H9 (cell line): ENCODE measurements at regions not wholly inside any gene's neighbourhood (a gene's known extent, or its start where the extent isn't known, plus 50 kb on each side); places are given as distances from the start of the nearest gene placed in this dataset.

Experiments
- DNase-seq: peaks from one replicate; pipeline ENCODE4 v3.0.0-alpha.2; 2017
- H2AFZ ChIP-seq: one replicate; pipeline ENCODE4 v1.6.1; 2013; ENCODE audit warnings: mild to moderate bottlenecking, low read length, control low read depth, moderate library complexity
- H2AK5ac ChIP-seq: 2 replicates; pipeline ENCODE4 v1.6.1; 2013; ENCODE audit warnings: low read length, control low read depth, mixed read lengths; ENCODE audit not compliant: insufficient read length
- H2BK120ac ChIP-seq: one replicate; pipeline ENCODE4 v1.6.1; 2013; ENCODE audit warnings: low read depth, mild to moderate bottlenecking, low read length, control low read depth, inconsistent platforms; ENCODE audit not compliant: poor library complexity, severe bottlenecking
- H2BK12ac ChIP-seq: 2 replicates; pipeline ENCODE4 v1.6.1; 2013; ENCODE audit warnings: low read length, control low read depth, mixed read lengths, low read depth; ENCODE audit not compliant: insufficient read length
- H2BK15ac ChIP-seq: 2 replicates; pipeline ENCODE4 v1.6.1; 2013; ENCODE audit warnings: low read depth, low read length, control low read depth
- H2BK20ac ChIP-seq: one replicate; pipeline ENCODE4 v1.6.1; 2013; ENCODE audit warnings: low read depth, mild to moderate bottlenecking, low read length, control low read depth, inconsistent platforms; ENCODE audit not compliant: poor library complexity, severe bottlenecking
- H2BK5ac ChIP-seq: 2 replicates; pipeline ENCODE4 v1.6.1; 2013; ENCODE audit warnings: low read length, control low read depth, mixed read lengths; ENCODE audit not compliant: insufficient read length
- H3K14ac ChIP-seq: 2 replicates; pipeline ENCODE4 v1.6.1; 2013; ENCODE audit warnings: low read length, control low read depth; ENCODE audit not compliant: insufficient read depth
- H3K18ac ChIP-seq: 2 replicates; pipeline ENCODE4 v1.6.1; 2013; ENCODE audit warnings: low read depth, mild to moderate bottlenecking, mixed read lengths, low read length, control low read depth; ENCODE audit not compliant: insufficient read length
- H3K23ac ChIP-seq: 2 replicates; pipeline ENCODE4 v1.6.1; 2013; ENCODE audit warnings: low read length, control low read depth, mixed read lengths, low read depth; ENCODE audit not compliant: insufficient read length
- H3K23me2 ChIP-seq: 2 replicates; pipeline ENCODE4 v1.6.1; 2013; ENCODE audit warnings: low read depth, mild to moderate bottlenecking, mixed read lengths, low read length, control low read depth; ENCODE audit not compliant: insufficient read length, poor library complexity, severe bottlenecking
- H3K27ac ChIP-seq: 2 replicates; pipeline ENCODE4 v1.5.1; 2013; ENCODE audit warnings: low read length, control low read depth, mixed read lengths, low read depth; ENCODE audit not compliant: insufficient read length
- H3K27me3 ChIP-seq: 2 replicates; pipeline ENCODE4 v1.6.1; 2013; ENCODE audit warnings: low read length, control low read depth, inconsistent platforms; ENCODE audit not compliant: insufficient read depth
- H3K4ac ChIP-seq: 2 replicates; pipeline ENCODE4 v1.6.1; 2013; ENCODE audit warnings: low read depth, mild to moderate bottlenecking, control low read depth, inconsistent platforms, low read length, moderate library complexity
- H3K4me1 ChIP-seq: 2 replicates; pipeline ENCODE4 v1.6.1; 2013; ENCODE audit warnings: low read length, control low read depth, inconsistent platforms; ENCODE audit not compliant: insufficient read depth
- H3K4me2 ChIP-seq: 2 replicates; pipeline ENCODE4 v1.6.1; 2013; ENCODE audit warnings: low read length, control low read depth, mixed read lengths; ENCODE audit not compliant: insufficient read length, insufficient read depth
- H3K56ac ChIP-seq: 2 replicates; pipeline ENCODE4 v1.6.1; 2013; ENCODE audit warnings: low read depth, mild to moderate bottlenecking, mixed read lengths, low read length, control low read depth; ENCODE audit not compliant: insufficient read length
- H3K79me1 ChIP-seq: 2 replicates; pipeline ENCODE4 v1.6.1; 2013; ENCODE audit warnings: low read depth, mild to moderate bottlenecking, moderate library complexity, low read length, control low read depth, inconsistent platforms; ENCODE audit not compliant: insufficient read depth, poor library complexity, severe bottlenecking
- H3K79me2 ChIP-seq: 2 replicates; pipeline ENCODE4 v1.6.1; 2013; ENCODE audit warnings: low read length, control low read depth, inconsistent platforms; ENCODE audit not compliant: insufficient read depth
- H3K9ac ChIP-seq: 2 replicates; pipeline ENCODE4 v1.6.1; 2013; ENCODE audit warnings: low read length, control low read depth, mixed read lengths; ENCODE audit not compliant: insufficient read length; ENCODE audit errors: extremely low read depth
- H3K9me3 ChIP-seq: one replicate; pipeline ENCODE4 v1.6.1; 2013; ENCODE audit warnings: low read depth, low read length, inconsistent platforms; ENCODE audit not compliant: control insufficient read depth
- H3T11ph ChIP-seq: one replicate; pipeline ENCODE4 v1.6.1; 2013; ENCODE audit warnings: mild to moderate bottlenecking, low read length, control low read depth, inconsistent platforms
- H4K20me1 ChIP-seq: one replicate; pipeline ENCODE4 v1.6.1; 2013; ENCODE audit not compliant: control insufficient read depth, insufficient read length, insufficient read depth
- H4K5ac ChIP-seq: 2 replicates; pipeline ENCODE4 v1.6.1; 2013; ENCODE audit warnings: low read depth, mild to moderate bottlenecking, mixed read lengths, low read length, control low read depth; ENCODE audit not compliant: insufficient read length
- H4K8ac ChIP-seq: replicated peaks from 2 replicates; pipeline ENCODE4 v1.6.1; 2013; ENCODE audit warnings: low read length, control low read depth, mixed read lengths, low read depth; ENCODE audit not compliant: insufficient read length
- H4K91ac ChIP-seq: 2 replicates; pipeline ENCODE4 v1.6.1; 2013; ENCODE audit warnings: low read depth, mild to moderate bottlenecking, moderate library complexity, mixed read lengths, low read length, control low read depth; ENCODE audit not compliant: insufficient read length
- H3K27ac Mint-ChIP-seq, 3 experiments: 2 replicates in 2 of 3; 3 replicates in 1 of 3; pipeline ENCODE4 v1.8.0; 2020 to 2021; ENCODE audit warnings: mixed read lengths in 3 of 3, mild to moderate bottlenecking in 1 of 3, moderate library complexity in 1 of 3
- H3K27me3 Mint-ChIP-seq: 2 replicates; pipeline ENCODE4 v1.8.0; 2021; ENCODE audit warnings: low read depth, mild to moderate bottlenecking, moderate library complexity, mixed read lengths
- H3K36me3 Mint-ChIP-seq, 3 experiments: 2 replicates in 2 of 3; 3 replicates in 1 of 3; pipeline ENCODE4 v1.8.0; 2020 to 2021; ENCODE audit warnings: low read depth in 3 of 3, mixed read lengths in 3 of 3; ENCODE audit not compliant: insufficient read depth in 1 of 3
- H3K4me1 Mint-ChIP-seq, 2 experiments: 2 replicates each; pipeline ENCODE4 v1.8.0; 2020; ENCODE audit warnings: mixed read lengths in 2 of 2
- H3K4me3 Mint-ChIP-seq, 2 experiments: 2 replicates in 1 of 2; 3 replicates in 1 of 2; pipeline ENCODE4 v1.8.0; 2020 to 2021; ENCODE audit warnings: mild to moderate bottlenecking in 2 of 2, mixed read lengths in 2 of 2, moderate library complexity in 1 of 2
- H3K9me3 Mint-ChIP-seq, 2 experiments: 2 replicates in 1 of 2; 3 replicates in 1 of 2; pipeline ENCODE4 v1.8.0; 2020; ENCODE audit warnings: mild to moderate bottlenecking in 2 of 2, mixed read lengths in 2 of 2, moderate library complexity in 1 of 2
- WGBS: extraction: QIAGEN DNeasy Blood & Tissue Kit; methylation state at CpG from one replicate; pipeline ENCODE4 v1.1.7; 2013; ENCODE audit warnings: missing lambda C conversion rate, low lambda C conversion rate, mixed read lengths; ENCODE audit not compliant: insufficient read length; ENCODE audit errors: extremely low coverage; 5-methylcytosine and 5-hydroxymethylcytosine counted together
- TF ChIP-seq, protein P1 (sequence below): fragments of 200-600 bp; sonication (generic); conservative IDR thresholded peaks from 3 replicates; pipeline ENCODE4 v1.8.0; 2021; ENCODE audit warnings: antibody characterized with exemption, mild to moderate bottlenecking

GRCh38 chr9:85421641-85422040 lies 320.1 kb downstream of the AGTPBP1 start:
- H4K91ac ChIP-seq = no peak overlapping the region
- Mint-ChIP-seq H3K4me3 (no peak overlapping the region), H3K9me3 (peaks cover 2 to 4% of the 10 kb centered on the region in 2 experiments; a peak in 2 of 5 replicates), H3K27me3 (no peaks in the 10 kb centered on the region; the same call in none of the 2 replicates), H3K36me3 (peaks cover 0 to 4% (median 0%) of the 10 kb centered on the region in 3 experiments; a peak in 2 of 7 replicates), H3K4me1 (peaks cover 9 to 10% of the 10 kb centered on the region in 2 experiments), H3K27ac (peak overlapping the region in 1 of 3 experiments; percentile 9; a peak in 2 of 7 replicates)
- no peak overlapping the region for H2AK5ac ChIP-seq
- H3K23me2 ChIP-seq = no peaks in the 10 kb centered on the region
- H3K79me2 ChIP-seq = no peaks in the 10 kb centered on the region
- H3K14ac ChIP-seq = no peak overlapping the region
- H4K5ac ChIP-seq = no peak overlapping the region
- no peaks in the 10 kb centered on the region for H3K79me1 ChIP-seq
- no peaks in the 10 kb centered on the region for H3K4me1 ChIP-seq
- H2BK5ac ChIP-seq = no peak overlapping the region
- no peak overlapping the region for H3K18ac ChIP-seq
- H3T11ph ChIP-seq = no peak overlapping the region
- no peak overlapping the region for H3K4ac ChIP-seq
- H3K27me3 ChIP-seq = no peaks in the 10 kb centered on the region
- no peak overlapping the region for H3K9ac ChIP-seq
- no peak overlapping the region for H2BK15ac ChIP-seq
- H4K20me1 ChIP-seq = no peaks in the 10 kb centered on the region
- no peak overlapping the region for H2BK120ac ChIP-seq
- H2BK12ac ChIP-seq = no peak overlapping the region
- H3K4me2 ChIP-seq = no peak overlapping the region
- no peak overlapping the region for H4K8ac ChIP-seq
- no peaks in the 10 kb centered on the region for H3K9me3 ChIP-seq
- DNase-seq = no peak
- H3K23ac ChIP-seq = no peak overlapping the region
- no peak overlapping the region for H2BK20ac ChIP-seq
- no CpG with 5 or more reads among the region's 5 CpGs for WGBS
- no peak overlapping the region for H3K27ac ChIP-seq
- TF ChIP-seq, protein P1, sequence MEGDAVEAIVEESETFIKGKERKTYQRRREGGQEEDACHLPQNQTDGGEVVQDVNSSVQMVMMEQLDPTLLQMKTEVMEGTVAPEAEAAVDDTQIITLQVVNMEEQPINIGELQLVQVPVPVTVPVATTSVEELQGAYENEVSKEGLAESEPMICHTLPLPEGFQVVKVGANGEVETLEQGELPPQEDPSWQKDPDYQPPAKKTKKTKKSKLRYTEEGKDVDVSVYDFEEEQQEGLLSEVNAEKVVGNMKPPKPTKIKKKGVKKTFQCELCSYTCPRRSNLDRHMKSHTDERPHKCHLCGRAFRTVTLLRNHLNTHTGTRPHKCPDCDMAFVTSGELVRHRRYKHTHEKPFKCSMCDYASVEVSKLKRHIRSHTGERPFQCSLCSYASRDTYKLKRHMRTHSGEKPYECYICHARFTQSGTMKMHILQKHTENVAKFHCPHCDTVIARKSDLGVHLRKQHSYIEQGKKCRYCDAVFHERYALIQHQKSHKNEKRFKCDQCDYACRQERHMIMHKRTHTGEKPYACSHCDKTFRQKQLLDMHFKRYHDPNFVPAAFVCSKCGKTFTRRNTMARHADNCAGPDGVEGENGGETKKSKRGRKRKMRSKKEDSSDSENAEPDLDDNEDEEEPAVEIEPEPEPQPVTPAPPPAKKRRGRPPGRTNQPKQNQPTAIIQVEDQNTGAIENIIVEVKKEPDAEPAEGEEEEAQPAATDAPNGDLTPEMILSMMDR = no peak
- H3K56ac ChIP-seq = no peak overlapping the region
- H2AFZ ChIP-seq = no peak overlapping the region
